ENCODE measurements at regions not wholly inside any gene's neighbourhood (a gene's known extent, or its start where the extent isn't known, plus 50 kb on each side); places are given as distances from the start of the nearest gene placed in this dataset.
"Not testable (repeated sequence)": the region's sequence is repeated elsewhere in the genome, so short reads cannot be mapped to it uniquely, and the experiment has no call there.

DNA sequence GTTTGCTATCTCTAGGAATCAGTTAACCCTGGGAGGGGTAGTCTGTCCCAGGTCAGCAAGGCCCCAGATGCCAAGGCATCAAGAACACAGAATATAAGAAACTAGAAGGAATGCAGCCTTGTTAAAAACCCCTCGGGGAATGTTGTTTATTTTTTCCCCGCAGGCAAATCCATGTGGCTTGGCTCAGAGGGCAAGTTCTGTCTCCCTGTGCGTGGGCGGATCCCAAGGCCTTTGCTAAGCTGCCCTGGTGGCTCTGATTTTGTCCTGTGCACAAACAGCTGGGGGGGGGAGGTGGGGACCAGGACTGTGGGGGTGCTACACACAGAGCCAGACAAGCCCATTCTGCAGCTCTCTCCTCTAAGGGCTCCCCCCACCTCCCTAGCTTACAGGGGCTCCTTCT, 776.8 kb upstream of the TPTE start:
- H3K27ac ChIP-seq (ENCODE audit: low read depth, low read length); DNase-seq (ENCODE audit: low read depth, low spot score); POLR2A ChIA-PET; CTCF ChIA-PET; H3K4me3 ChIP-seq (ENCODE audit: low read depth, low read length); H3K27me3 ChIP-seq (ENCODE audit: control insufficient read depth, insufficient read depth, low read length): not testable (repeated sequence)
- peaks cover 59% of the 10 kb centered on the region for H3K9me3 ChIP-seq (ENCODE audit: control insufficient read depth, insufficient read depth, low read length)

DNA sequence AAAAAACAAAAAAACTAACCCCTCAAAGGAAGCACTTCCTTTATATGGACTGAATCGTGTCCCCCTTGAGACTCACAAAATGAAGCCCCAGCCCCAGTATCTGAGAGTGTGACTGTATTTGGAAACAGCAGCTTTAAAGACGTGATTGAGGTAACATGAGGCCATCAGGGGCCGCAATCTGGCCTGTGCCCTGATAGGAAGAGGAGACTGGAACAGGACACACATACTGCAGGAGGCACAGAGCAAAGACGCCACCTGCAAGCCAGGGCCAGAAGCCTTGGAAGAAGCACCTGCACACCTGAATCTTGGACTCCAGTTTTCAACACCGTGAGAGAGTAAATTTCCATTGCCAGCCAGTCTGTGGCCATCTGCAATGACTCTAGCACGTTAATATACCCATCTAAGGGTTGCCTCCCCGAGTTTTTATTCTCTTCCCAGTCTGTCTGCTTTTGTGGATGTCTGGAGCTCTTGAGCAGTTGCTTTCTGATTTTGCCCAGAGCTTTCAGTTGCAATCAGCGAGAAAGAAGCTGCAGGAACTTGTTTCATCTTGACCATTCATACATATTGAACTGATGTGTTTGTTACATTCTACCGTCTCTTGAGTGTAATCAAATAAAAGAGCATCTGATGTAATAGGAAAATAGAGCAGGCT, 775.8 kb upstream of the TPTE start:
- POLR2A ChIA-PET; H3K4me3 ChIP-seq (ENCODE audit: low read depth, low read length); H3K27ac ChIP-seq (ENCODE audit: low read depth, low read length); CTCF ChIA-PET; H3K27me3 ChIP-seq (ENCODE audit: control insufficient read depth, insufficient read depth, low read length); DNase-seq (ENCODE audit: low read depth, low spot score): not testable (repeated sequence)
- H3K9me3 ChIP-seq (ENCODE audit: control insufficient read depth, insufficient read depth, low read length) = peaks cover 60% of the 10 kb centered on the region

DNA sequence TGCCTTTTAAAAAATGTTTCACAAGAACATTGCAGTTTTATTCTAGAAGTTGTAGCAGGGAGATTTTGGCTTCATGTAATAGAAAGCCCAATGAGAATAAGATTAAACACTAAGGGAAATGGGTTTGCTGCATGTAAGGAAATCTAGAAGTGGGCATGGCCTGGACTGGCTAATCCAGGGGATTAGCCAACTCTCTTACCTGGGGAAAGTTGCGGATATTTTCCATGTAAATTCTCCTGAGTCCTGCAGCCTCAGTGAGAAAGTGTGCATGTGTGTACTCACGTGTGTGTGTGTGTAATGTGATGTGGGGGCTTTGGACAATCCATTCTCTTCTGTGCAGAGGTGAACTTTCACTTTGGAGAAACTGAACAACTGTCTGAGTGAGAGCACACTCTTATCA, 775.1 kb upstream of the TPTE start:
- H3K27me3 ChIP-seq (ENCODE audit: control insufficient read depth, insufficient read depth, low read length); H3K27ac ChIP-seq (ENCODE audit: low read depth, low read length); POLR2A ChIA-PET; H3K4me3 ChIP-seq (ENCODE audit: low read depth, low read length); CTCF ChIA-PET; DNase-seq (ENCODE audit: low read depth, low spot score): not testable (repeated sequence)
- peaks cover 64% of the 10 kb centered on the region for H3K9me3 ChIP-seq (ENCODE audit: control insufficient read depth, insufficient read depth, low read length)

DNA sequence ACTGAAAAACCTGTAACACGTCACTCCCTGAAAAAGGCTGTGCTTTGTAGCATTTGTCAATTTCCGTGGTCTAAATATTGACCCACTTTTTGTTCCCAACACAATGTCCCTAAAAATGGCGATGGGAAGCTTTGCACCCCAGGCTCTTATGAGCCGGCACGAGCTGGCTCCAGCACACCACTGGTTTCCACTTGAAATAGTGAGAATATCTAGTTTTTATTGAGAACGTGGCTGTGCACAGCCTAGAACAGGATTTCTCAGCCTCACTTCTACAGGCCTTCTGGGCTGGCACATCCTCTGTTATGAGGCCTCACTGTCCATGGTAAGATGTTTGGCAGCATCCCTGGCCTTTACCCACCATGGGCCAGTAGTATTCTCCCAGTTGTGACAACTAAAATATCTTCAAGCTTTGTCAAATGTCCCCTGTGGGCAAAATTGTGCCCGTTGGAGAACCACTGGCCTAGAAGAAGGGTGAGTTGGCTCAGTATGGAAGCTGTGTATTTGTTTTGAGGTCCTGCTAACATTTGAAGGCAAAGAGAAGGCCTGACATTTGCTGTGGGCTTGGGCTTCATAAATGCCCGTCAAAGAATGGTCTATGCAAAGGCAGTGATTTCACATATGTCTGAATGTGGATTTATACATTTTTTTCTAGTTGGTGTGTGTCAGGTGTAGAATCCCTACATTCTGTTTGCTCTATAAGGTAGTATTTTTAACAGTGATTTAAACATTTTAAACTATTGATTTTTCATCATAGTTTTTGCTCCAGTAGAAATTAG, 774.4 kb upstream of the TPTE start:
- H3K4me3 ChIP-seq (ENCODE audit: low read depth, low read length); CTCF ChIA-PET; H3K27ac ChIP-seq (ENCODE audit: low read depth, low read length); DNase-seq (ENCODE audit: low read depth, low spot score); H3K27me3 ChIP-seq (ENCODE audit: control insufficient read depth, insufficient read depth, low read length); POLR2A ChIA-PET: not testable (repeated sequence)
- peaks cover 66% of the 10 kb centered on the region for H3K9me3 ChIP-seq (ENCODE audit: control insufficient read depth, insufficient read depth, low read length)

DNA sequence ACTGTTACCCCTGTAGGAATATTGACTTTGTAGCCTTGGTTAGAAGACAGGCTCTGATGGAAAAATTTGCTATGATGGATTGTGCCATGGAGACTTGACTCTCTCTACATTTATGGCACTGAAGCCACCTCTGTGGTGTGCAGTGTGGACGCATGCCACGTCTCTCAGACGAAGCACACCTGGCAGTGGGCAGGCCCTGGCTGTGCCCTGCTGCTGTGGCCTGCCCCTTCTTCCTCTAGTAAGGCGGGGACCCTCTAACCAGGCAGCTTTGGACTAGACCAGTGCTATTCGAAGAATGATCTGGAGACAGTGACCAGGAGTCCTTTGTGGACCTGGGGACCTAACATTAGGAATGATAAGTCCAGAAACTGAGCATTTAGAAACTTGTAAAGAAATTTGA, 773.5 kb upstream of the TPTE start:
- H3K4me3 ChIP-seq (ENCODE audit: low read depth, low read length); CTCF ChIA-PET; H3K27me3 ChIP-seq (ENCODE audit: control insufficient read depth, insufficient read depth, low read length); DNase-seq (ENCODE audit: low read depth, low spot score); H3K27ac ChIP-seq (ENCODE audit: low read depth, low read length); POLR2A ChIA-PET: not testable (repeated sequence)
- H3K9me3 ChIP-seq (ENCODE audit: control insufficient read depth, insufficient read depth, low read length) = peaks cover 69% of the 10 kb centered on the region

DNA sequence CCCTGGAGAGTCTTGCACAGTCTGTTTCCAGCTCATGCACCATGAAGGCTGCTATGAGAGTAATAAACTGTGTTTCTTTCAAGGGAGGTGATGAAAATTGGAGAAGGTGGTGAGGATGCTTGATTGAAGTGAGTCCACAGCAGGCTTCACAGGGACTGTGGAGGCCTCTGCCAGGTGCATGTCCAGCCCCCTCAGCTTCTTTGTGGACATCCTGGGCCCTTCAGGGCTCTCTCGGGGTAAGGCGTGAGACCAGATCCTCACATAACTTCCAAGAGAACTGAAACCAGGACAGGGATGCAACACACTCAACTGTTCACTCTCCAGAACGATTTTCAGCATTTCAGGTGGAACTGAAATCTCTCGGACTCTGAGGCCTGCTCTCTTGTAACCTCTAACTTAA, 772.9 kb upstream of the TPTE start:
- H3K9me3 ChIP-seq (ENCODE audit: control insufficient read depth, insufficient read depth, low read length) = peaks cover 67% of the 10 kb centered on the region
- H3K27me3 ChIP-seq (ENCODE audit: control insufficient read depth, insufficient read depth, low read length); CTCF ChIA-PET; H3K4me3 ChIP-seq (ENCODE audit: low read depth, low read length); H3K27ac ChIP-seq (ENCODE audit: low read depth, low read length); DNase-seq (ENCODE audit: low read depth, low spot score); POLR2A ChIA-PET: not testable (repeated sequence)

DNA sequence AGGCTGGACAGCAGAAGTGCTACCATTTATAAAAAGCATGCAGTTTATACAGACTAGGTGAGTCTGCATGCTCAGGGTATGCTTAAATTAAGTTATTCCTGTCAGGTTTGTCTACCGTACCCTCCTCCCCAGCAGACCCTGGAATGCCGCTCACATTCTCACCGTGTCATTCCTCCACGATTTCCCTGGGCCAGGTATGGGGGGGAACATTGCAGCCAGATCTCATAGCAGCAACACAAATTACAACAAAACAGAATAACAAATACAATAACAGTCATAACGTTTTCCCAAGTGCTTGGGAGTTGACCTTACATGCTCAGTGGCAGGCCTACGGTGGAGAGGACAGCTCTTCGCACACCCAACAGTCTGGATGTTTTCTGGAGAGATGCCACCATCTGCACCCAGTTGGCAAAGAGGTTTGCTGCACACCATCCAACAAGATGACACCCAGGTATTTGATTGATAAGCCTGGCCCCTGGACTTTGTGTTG, 771.6 kb upstream of the TPTE start:
- DNase-seq (ENCODE audit: low read depth, low spot score); CTCF ChIA-PET; H3K27me3 ChIP-seq (ENCODE audit: control insufficient read depth, insufficient read depth, low read length); H3K27ac ChIP-seq (ENCODE audit: low read depth, low read length); POLR2A ChIA-PET; H3K4me3 ChIP-seq (ENCODE audit: low read depth, low read length): not testable (repeated sequence)
- peaks cover 59% of the 10 kb centered on the region for H3K9me3 ChIP-seq (ENCODE audit: control insufficient read depth, insufficient read depth, low read length)

DNA sequence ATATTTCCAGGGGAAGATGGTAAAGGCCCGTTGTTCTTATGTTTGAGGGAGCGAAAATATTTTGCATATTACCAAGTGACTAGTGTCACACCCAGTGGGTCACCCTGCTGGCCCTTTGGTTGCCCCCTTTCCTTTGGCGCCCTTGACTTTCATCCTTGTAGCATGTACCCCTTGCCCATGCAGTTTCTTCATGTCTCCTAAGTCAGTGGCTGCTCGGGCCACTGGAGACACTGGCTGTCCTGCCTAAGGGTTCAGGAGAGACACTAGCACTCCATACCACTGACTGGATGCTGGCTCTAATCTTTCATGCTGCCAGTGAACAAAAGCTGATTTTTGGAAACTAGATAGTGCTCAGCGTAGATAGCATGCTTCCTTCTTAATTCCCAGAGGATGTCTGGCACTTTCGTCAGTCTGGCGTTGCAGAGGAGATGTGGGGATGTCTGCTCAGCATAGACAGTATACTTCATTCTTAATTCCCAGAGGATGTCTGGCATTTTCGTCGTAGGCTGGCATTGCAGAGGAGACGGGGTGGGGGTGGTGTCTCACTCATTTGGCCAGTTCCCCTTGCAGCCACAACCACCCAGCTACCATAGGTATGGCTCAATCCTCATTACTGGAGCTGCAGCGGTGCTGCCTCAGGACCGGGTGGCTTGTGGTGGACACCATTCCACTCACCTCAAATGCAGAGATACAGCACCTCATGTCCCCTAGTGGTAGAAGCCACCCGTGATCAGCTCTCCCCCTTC, 770.9 kb upstream of the TPTE start:
- Histone ChIP-seq H3K27me3 (ENCODE audit: control insufficient read depth, insufficient read depth, low read length) (no peaks in the 10 kb centered on the region), H3K27ac (ENCODE audit: low read depth, low read length) (no peak overlapping the region), H3K4me3 (ENCODE audit: low read depth, low read length) (no peak overlapping the region), H3K9me3 (ENCODE audit: control insufficient read depth, insufficient read depth, low read length) (peaks cover 60% of the 10 kb centered on the region)
- TF ChIP-seq, protein P1, sequence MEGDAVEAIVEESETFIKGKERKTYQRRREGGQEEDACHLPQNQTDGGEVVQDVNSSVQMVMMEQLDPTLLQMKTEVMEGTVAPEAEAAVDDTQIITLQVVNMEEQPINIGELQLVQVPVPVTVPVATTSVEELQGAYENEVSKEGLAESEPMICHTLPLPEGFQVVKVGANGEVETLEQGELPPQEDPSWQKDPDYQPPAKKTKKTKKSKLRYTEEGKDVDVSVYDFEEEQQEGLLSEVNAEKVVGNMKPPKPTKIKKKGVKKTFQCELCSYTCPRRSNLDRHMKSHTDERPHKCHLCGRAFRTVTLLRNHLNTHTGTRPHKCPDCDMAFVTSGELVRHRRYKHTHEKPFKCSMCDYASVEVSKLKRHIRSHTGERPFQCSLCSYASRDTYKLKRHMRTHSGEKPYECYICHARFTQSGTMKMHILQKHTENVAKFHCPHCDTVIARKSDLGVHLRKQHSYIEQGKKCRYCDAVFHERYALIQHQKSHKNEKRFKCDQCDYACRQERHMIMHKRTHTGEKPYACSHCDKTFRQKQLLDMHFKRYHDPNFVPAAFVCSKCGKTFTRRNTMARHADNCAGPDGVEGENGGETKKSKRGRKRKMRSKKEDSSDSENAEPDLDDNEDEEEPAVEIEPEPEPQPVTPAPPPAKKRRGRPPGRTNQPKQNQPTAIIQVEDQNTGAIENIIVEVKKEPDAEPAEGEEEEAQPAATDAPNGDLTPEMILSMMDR (IDR thresholded peaks at IDR 0.05; ENCODE audit: low read depth, low read length) = no peak
- no peak for DNase-seq (ENCODE audit: low read depth, low spot score)
- ChIA-PET POLR2A (no interaction called here), CTCF (no interaction called here)

DNA sequence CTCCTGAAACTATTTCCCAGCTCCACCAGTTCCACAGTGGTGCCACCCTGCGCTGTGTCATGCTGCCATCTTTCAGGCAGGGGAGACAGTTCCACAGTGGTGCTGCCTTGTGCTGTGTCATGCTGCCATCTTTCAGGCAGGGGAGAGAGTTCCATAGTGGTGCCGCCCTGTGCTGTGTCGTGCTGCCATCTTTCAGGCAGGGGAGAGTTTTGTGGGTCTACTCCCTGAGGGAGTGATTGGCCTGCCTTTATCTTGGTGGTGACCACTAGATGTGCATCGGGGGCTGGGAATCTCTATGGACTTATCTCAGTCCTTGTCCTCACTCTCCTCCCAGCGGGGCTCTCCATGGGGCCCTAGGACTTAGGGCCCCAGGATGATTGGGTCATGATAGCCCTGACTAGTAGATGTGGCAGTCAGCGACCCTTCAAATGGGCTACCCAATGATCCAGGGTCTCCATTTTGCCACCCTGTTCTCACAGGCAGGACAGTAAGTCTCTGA, 770.2 kb upstream of the TPTE start:
- H3K27me3 ChIP-seq (ENCODE audit: control insufficient read depth, insufficient read depth, low read length); DNase-seq (ENCODE audit: low read depth, low spot score); CTCF ChIA-PET; POLR2A ChIA-PET; H3K27ac ChIP-seq (ENCODE audit: low read depth, low read length); H3K4me3 ChIP-seq (ENCODE audit: low read depth, low read length): not testable (repeated sequence)
- peaks cover 59% of the 10 kb centered on the region for H3K9me3 ChIP-seq (ENCODE audit: control insufficient read depth, insufficient read depth, low read length)

DNA sequence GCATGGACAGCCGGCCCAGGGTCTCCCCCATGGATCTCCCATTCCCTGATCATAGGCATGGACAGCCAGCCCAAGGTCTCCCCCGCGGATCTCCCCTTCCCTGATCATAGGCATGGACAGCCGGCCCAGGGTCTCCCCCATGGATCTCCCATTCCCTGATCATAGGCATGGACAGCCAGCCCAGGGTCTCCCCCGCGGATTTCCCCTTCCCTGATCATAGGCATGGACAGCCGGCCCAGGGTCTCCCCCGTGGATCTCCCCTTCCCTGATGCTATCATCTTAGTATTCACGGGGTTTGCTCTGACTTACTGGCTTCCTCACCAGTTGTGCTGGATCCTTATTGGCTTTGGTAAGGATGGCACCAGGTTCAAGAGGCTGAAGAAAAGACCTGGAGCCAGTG, 769.4 kb upstream of the TPTE start:
- CTCF ChIA-PET; H3K4me3 ChIP-seq (ENCODE audit: low read depth, low read length); H3K27ac ChIP-seq (ENCODE audit: low read depth, low read length); H3K27me3 ChIP-seq (ENCODE audit: control insufficient read depth, insufficient read depth, low read length); POLR2A ChIA-PET; DNase-seq (ENCODE audit: low read depth, low spot score): not testable (repeated sequence)
- peaks cover 55% of the 10 kb centered on the region for H3K9me3 ChIP-seq (ENCODE audit: control insufficient read depth, insufficient read depth, low read length)

DNA sequence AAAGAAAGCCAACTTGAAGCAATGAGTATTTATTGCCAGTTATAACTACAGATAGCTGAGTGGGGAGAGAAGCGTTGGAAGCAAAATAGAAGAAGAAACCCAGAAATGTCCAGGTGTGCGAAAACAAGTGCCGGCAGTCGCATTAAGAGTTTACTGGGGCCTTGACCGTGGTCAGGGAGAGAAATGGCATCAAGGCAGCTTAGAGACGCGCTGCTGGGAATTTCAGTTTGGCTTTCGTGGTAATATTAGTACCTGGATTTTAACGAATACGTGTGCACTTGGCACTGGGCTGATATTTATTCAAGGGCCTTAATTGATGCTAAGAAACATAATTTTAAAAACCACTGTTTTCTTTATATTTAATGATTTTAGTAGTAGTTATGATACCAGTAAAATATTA, 767.9 kb upstream of the TPTE start:
- POLR2A ChIA-PET; H3K4me3 ChIP-seq (ENCODE audit: low read depth, low read length); DNase-seq (ENCODE audit: low read depth, low spot score); H3K27ac ChIP-seq (ENCODE audit: low read depth, low read length); H3K27me3 ChIP-seq (ENCODE audit: control insufficient read depth, insufficient read depth, low read length); CTCF ChIA-PET: not testable (repeated sequence)
- peaks cover 61% of the 10 kb centered on the region for H3K9me3 ChIP-seq (ENCODE audit: control insufficient read depth, insufficient read depth, low read length)

Data from AG04450 (cell line).